ENCODE measurements at regions not wholly inside any gene's neighbourhood (a gene's known extent, or its start where the extent isn't known, plus 50 kb on each side); places are given as distances from the start of the nearest gene placed in this dataset.

DNA sequence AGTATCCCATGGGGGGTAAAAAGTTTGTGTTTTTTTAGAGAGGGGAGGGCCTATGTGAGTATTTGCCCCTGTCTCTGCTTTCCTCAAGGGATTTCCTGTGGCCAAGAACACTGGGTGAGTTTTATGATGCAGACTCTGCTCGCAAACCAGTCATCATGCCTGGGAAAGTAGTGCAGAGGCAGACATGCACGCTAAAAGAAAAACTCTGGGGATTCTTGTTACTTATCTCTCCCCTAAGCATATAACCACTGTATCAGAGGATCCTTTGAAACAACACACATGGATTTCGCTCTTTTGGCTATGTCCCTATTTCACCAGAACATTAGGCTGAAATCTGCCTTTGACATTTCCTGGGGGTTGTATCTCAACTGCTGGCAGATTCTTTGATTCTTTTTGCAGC, 1845.8 kb upstream of the SEL1L start:
- DNase-seq = no peak

DNA sequence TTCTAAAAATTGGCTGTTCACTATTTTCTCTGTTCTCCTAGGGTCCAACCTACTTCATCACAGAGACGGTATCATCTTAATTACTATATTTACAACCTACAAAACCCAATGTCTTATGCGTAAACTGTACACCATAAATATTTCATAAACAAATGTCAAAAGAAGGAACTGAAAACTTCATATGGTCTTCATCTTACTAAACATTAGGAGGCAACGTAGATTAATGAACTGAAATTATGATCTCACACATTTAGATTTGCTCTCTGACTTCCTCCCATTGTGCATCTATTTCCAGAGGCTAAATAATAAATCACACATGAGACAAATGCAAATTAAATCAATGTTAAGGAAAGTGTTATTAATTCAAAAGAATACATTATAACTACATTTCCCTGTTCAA, 1850.6 kb upstream of the SEL1L start:
- DNase-seq = no peak

DNA sequence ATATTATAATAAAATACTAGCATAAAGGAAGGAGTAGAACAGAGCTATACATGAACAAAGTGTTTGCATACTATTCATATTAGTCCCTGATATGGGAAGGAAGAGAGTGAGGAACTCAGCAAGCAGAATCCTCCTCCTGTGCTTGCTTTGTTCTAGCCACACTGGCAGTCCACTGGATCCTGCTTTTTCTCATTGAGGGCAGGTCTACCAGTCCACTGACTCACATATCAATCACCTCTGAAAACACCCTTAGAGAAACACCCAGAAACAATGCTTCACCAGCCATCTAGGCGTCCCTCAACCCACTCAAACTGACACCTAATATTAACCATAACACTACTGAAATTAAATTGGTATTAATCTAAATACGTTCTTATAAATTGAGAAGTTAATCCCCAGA, 1861.7 kb upstream of the SEL1L start:
- DNase-seq = no peak

DNA sequence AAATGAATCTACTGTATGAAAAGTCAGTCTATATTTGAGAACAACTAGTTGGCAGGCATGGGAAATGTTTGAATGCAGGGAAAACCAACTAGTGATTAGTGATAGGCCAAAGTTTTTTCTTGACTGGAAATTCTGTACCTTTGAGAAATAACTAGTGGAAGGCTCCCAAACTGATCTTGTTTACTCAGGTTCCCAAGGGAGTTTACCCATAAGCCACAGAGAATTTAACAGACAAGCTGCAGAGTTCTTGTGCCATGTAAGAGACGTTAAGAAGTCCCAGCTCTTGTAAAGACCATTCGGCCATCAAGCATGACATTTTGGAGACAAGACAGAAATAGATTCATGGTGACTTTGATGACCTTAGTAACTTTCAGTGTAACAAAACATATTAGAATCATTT, 1882.8 kb upstream of the SEL1L start:
- DNase-seq = no peak

DNA sequence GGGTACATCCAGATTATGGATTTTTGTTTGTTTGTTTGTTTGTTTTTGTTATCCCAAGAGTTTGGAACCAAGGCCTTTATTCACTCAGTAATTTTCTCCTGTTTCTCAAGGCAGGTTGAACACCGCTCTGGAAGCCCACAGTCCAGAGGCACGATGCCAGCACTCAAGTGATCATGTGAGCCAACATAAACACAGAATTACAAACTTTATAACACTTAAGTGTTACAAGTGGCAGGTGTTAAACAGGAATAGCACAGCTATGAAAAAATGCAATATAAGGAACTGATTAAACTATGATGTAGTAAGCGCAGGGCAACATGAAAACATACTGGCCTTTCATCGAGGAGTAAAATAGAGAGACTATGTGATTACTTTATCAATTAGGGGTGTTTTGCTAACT, 1885.8 kb upstream of the SEL1L start:
- no peak for DNase-seq

DNA sequence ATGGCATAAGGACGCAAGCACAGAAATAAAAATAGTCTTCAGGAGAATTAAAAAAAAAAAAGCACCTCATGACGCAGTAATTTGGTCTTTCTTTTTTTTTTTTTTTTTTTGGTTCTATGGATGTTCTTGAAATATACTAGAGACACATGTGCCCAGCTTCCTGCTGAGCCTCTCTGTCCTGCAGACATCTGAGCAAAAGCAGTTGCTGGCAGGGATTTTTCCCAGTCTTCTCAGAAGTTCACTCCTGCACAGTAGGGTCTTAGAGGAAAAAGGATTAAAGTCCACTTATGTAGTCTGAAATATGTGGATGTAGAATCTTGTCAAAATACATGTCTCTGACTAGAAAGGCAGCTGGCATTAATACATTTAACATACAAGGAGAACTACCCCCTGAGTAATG, 1888.1 kb upstream of the SEL1L start:
- no peak for DNase-seq

DNA sequence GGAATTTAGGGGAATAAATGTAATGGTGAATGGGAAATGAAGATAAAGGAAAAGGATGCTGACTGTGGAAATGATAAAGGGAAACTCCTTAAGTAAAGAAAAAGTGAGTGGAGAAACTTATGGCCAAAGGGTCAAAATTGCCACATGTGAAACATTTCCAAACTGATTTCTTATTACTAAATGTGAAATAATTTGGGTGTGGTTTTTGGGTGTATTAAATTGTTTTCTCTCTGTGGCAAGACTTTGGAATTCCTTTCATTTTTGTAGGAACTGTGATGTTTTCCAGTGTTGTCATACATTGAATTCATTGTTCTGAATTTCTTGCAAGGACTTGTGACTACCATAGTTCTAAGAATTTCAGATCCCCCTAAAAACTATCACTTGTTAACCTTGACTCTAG, 1891.5 kb upstream of the SEL1L start:
- no peak for DNase-seq

DNA sequence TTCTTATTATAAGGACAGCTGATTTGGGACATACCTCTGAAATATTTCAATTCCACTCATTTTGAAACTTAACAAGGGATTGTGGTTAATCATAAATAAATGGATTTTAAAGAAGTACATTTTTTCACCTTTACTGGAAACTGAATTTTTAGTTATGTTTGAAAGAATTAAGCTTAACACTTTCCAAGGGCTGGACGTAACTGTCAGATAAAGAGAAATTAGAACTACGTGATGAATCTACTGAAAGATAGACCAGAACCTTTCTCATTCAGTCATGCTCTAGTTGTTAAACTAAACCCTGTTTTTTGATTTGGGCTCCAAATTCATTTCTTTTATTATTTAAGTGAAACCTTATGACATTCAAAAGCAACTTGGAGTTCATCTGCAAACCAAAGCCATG, 1892.1 kb upstream of the SEL1L start:
- DNase-seq = no peak

DNA sequence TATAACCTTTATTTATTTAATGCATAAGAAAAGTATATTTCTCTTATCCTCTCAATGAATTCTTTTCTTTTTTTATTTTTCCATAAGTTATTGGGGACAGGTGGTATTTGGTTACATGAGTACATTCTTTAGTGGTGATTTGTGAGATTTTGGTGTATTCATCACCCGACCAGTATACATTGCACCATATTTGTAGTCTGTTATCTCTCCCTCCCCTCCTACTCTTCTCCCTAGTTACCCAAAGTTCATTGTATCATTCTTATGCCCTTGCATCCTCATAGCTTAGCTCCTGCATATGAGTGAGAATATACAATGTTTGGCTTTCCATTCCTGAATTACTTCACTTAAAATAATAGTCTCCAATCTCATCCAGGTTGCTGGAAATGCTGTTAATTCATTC, 1900.0 kb upstream of the SEL1L start:
- DNase-seq = no peak

DNA sequence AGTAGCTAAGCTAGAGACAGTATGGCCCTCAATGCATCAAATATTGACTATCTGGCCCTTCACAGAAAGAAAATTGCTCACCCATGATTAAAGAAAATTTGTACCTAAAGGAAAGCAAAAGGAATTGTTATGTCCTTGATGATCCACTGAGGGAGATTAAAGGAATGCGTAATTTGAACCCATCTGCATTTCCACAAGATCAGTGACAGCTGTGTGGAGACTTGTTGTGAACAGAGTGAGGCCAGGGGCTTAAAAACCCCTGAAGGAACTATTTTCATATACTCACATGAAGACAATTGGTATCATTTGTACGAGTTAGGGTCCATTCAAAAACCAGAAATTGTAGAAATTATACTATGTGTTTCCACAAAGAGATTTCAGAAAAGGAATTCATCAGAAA, 1908.1 kb upstream of the SEL1L start:
- no peak for DNase-seq

DNA sequence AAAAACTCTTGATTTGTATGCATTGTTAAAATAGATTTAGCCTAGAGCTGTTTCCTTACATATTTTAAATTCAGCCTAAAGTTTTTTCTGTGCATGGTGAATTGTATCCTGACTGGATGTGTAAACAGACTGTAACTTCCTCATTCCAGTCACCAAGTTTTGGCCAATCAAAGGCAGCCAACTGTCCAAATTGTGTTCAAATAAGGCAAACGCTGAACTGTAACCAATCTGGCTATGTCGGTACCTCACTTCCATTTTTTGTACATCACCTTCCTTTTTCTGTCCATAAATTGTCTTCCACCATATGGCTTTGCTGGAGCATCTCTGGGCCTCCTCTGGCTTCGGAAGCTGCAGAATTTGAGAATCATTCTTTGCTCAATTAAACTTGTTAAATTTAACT, 1921.9 kb upstream of the SEL1L start:
- no peak for DNase-seq

DNA sequence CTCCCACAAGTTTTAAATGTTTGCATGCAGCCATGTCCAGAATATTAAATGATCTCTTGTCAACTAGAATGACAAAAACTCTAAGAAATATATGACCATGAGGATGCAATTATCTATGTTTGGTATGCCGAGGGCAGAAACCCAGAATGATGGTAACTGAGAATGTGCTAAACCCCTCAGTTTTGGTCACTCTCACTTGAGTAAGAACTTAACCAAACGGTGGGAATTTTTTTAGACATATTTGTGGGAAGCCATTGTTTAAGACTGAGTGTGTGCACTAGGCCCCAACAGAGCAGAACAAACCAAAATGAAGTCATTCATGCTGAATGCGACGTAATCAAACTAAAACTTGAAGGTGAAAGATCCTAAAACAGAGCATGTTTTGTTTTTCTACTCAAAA, 1927.9 kb upstream of the SEL1L start:
- no peak for DNase-seq

DNA sequence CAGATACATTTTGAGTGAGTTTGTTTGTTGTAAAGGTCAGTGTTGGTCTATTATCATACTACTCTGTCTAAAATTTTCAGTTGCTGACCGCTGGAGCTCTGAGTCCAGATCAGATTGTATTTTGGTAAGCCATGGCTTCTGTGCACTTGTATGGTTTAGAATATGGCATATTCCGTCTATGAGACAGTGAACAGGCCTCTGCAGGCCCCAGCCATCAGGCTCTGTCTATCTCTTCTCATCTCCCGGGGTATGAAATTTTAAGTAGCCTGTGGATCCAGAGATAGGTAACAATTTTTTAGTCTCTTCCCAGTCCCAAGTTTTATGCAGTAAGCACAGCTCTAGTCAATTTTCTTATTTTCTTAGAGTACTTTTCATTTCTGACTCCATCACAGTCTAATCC, 1929.1 kb upstream of the SEL1L start:
- DNase-seq = no peak

DNA sequence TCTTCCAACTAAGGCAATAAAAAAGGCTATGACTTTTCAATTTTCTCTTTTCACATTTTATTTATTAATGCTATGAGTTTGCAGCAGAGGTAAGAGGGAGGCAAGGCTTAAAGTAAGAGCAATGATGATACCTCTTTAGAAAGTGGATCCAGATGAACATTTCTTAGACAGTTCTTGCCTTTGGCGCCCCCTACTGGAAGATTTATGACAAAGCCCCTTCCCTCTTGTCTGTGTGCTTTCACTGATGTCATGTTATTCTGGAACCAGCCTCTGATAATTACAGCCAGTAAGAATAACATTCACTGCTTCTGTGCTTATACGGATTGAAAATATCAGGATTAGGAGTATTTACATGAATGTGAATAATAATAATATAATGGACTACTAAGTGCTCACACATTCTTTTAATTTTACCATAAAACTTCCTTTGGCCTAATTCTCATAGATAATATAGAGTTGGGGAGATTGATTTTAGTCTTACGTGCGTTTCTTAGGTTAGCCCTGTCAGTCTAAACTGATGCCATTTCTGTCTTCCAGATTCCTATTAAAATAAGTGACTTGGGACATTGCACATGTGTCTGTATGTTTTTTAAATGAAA, 1929.9 kb upstream of the SEL1L start:
- DNase-seq = no peak

DNA sequence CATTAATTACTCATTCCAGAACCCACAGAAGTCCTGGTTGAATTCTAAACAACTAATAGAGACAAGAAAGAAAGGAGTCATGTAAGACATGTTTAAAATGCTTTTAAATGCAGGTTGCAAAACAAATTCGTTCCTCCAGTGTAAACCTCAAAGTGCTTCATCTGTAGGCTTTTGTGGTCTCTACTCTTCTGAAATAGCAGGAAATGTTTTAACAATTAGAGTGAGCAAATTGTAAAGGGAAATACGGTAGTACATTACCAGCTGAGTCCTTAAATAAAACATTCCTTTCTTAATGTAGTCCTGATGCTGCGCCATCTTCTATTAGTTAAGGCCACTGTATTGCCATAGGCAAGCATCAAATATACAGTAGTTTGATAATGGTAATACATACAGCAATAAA, 1934.2 kb upstream of the SEL1L start:
- no peak for DNase-seq

DNA sequence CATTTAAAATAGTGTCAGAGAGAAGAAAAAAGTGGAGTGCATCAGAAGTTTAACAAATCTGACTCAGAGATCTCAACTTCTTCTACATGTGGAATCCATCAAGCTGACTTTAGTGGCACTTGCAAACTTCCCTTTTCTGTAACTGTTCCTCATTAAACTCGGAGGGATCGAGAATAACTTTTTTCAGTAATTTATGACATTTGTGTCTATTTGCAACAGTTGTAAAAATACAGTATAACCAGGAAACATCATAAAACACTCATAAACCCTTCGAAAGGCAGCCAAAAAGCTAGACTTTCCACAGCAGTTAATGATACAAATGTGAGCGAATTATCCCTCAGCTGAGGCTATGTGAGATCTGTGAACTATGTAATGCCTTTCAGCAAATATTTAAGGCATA, 1936.8 kb upstream of the SEL1L start:
- DNase-seq = no peak

DNA sequence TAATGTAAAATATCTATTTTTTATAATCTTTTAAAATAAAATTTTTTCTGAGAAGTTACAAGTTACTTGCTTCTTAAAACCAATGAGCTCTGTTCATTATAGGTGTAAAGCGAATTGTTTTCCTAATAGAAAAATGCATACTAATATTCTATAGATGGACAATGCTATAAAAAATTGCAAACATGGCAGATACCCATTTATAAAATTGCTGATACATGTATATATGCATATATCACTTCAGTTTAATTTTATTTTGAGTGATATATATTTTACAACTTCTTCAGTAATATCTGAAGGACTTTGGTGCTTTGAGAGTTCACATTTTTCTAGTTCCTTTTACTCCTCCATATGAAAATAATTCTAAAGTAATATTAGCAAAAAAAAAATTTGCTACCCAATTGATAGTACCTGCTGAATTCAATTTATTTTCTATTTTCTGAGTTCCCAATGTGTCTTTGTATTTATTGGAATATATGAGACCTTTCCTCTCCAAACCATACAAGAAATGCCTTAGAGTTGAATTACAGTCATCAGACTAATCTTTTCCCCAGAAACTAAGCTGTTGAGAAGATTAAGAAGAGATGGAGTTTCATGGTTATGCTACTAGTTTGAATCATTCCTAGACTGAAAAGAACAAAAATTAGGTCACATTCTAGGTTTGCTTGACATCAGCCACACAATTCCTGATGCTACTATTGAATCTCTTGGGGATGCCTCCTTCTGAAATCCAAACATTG, 1937.5 kb upstream of the SEL1L start:
- no peak for DNase-seq

DNA sequence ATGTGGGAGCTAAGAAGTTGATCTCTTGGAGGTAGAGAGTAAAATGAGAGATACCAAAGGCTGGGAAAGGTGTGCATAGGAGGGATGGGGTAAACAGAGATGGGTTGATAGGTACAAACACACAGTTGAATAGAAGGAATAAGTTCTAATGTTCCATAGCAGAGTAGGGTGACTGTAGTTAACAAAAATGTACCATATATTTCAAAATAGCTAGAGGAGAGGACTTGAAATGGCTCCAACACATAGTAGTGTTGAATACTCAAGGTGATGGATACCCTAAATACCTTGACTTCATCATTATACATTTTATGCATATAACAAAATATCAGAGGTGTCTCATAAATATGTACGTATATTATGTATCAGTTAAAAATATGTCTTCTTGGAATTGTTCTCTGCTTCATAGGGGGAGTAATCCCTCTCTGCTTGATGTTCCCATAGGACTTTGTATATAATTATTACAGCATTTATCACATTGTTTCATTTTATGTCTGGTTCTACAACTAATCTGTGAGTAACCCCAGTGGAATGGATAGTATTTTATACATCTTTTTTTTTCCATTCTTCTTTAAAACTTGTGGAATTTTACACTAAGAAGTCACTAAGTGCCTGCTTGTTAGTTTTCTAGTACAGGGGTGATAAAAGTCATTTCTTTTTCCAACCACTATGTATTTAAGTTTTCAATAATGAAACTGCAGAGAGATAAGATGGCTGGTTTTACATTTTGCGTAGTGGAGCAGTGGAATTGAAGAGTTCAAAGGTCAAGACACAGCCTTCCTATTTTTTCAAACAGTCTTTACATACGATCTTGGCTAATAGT, 1940.0 kb upstream of the SEL1L start:
- no peak for DNase-seq

DNA sequence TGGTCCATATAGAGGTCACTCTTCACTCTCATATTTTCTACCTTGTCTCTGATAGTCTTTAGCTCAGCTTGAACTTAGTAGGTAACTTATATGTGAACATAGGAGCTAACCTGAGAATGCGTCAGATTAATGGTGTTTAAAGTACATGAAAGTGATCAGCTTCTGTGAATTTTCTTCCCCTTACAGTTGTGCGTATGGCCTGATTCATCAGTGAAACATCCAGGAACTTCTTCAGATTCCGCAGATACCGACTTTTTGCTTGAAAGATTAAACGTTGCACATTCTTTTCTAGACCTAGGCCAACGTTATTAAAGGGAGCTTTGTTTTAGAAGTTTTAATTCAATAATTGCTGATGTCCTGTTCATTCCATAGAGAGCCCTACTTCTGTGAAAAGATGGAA, 1945.1 kb upstream of the SEL1L start:
- no peak for DNase-seq

DNA sequence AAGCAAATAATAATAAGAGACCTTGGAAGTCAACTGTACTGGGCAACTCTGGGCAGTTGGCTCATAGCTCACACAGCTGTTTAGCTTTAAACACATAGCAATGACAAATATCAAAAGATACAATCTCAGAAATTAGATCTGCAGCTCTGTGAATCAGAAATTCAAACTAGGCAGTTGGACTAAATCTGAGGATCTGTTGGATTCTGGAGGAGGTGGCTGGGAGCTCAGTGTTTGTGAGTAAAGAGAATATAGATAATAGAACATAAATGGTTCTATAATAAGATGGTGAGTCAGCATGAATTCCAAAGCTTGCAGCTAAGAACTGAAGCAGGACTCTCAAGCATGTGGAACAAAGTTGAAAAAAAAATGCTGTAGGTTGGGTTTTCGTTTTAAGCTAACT, 1949.4 kb upstream of the SEL1L start:
- DNase-seq = no peak

DNA sequence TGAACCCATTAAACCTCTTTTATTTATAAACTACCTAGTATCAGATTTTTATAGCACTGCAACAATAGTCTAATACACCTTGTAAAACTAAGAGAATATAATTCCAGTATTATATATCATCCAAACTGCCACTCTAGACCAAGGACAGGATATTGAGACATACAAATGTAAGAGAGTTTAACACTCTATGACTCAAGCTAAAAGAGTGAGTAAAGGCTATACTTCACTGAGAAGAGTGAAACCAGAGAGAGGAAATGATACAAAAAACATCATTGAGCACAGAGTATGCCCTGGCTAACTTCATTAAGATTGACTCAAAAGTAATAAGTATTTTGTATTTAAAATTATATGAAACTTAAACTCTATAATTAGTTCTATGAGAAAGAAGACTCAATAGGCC, 1951.9 kb upstream of the SEL1L start:
- DNase-seq = no peak

DNA sequence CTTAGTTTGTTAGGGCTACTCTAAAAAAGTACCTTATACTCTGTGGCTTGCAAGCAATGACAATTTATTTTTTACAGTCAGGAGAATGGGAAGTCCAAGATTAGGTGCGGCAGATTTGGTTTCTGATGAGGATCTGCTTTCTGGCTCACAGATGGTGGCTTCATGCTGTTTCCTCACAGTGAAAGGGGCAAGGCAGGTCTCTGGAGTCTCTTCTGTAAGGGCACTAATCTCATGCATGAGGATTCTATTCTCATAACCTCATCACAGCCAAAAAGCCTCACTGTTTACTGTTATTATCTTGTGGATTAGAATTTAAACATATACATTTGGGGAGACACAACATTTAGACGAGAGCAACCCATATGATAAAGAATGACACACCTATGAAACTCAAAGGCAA, 1957.4 kb upstream of the SEL1L start:
- DNase-seq = no peak

DNA sequence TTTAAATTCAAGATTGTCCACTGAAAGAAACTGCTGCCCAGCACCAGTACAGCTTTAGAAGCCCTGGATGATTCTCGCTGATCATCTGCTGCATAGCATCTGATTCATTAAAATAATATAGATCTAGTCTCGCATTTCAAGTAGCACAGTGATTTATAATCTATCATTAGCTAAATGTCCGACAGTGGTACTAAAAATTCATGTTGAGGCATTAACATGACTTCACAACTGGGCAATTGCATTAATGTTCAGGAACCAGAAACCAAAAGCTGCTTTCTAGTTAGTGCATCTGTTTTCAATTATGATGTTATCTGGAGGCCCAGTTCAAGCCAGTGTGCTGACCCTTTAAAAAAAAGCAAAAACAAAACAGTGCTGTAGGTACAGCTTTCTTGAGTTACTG, 1987.2 kb upstream of the SEL1L start:
- DNase-seq = no peak

DNA sequence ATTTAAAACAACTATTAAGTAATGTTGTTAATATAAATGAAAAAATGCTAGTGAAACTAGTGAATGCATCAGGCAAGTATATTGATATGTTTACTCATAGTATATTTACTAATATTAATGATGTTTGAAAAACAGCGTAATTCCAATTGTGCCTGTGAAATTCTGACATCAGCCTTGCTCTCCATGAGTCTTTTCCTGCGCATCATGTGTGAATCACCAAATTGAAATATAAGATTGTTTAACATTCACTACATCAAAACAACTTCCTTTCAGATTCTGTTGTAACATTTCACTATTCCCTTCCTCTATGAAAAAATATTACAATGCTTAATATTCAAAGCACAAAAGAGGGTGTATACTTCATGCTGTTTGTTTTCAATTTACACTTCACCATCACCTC, 1995.9 kb upstream of the SEL1L start:
- no peak for DNase-seq

All from activated effector memory CD4-positive, alpha-beta T cell treated with anti-CD3 and anti-CD28 coated beads, Interleukin-2, amount 50 U/mL, for 16 hours (primary cell).